ENCODE measurements at regions not wholly inside any gene's neighbourhood (a gene's known extent, or its start where the extent isn't known, plus 50 kb on each side); places are given as distances from the start of the nearest gene placed in this dataset.

- TF ChIP-seq ZNF263 (CRISPR knock-in tag; IDR thresholded peaks at IDR 0.05; ENCODE audit: low read depth): no peak
- TF ChIP-seq RELA (CRISPR knock-in tag; IDR thresholded peaks at IDR 0.05; ENCODE audit: borderline replicate concordance): no peak
- TF ChIP-seq ELF4 (CRISPR knock-in tag; IDR thresholded peaks at IDR 0.05; ENCODE audit: low read depth): no peak
- no peak for TF ChIP-seq CTCF (IDR thresholded peaks at IDR 0.05)
- TF ChIP-seq ZNF232 (CRISPR knock-in tag; IDR thresholded peaks at IDR 0.05): no peak
- TF ChIP-seq HMGXB4 (CRISPR knock-in tag; IDR thresholded peaks at IDR 0.05): no peak
- TF ChIP-seq SMAD4 (CRISPR knock-in tag; IDR thresholded peaks at IDR 0.05): no peak
- no peak for TF ChIP-seq NR2C2 (CRISPR knock-in tag; IDR thresholded peaks at IDR 0.05)
- no peak for TF ChIP-seq E2F1 (CRISPR knock-in tag; IDR thresholded peaks at IDR 0.05)
- no peak for TF ChIP-seq ZNF396 (CRISPR knock-in tag; IDR thresholded peaks at IDR 0.05; ENCODE audit: borderline replicate concordance)
- TF ChIP-seq ZNF512 (CRISPR knock-in tag; IDR thresholded peaks at IDR 0.05; ENCODE audit: borderline replicate concordance): no peak
- TF ChIP-seq ATF3 (CRISPR knock-in tag; conservative IDR thresholded peaks at IDR 0.05): no peak
Measured at GRCh38 chr2:9761577-9761976, 81.7 kb upstream of the TAF1B start.

Measured in WTC11 (cell line).